ENCODE measurements at regions not wholly inside any gene's neighbourhood (a gene's known extent, or its start where the extent isn't known, plus 50 kb on each side); places are given as distances from the start of the nearest gene placed in this dataset.

GRCh38 chr6:21856456-21856825 lies 262.9 kb downstream of the SOX4 start:
- H3K4me3 ChIP-seq (ENCODE audit: control insufficient read depth in 2 of 3, extremely low read depth in 1 of 3, insufficient read depth in 2 of 3, low read depth in 1 of 3, low read length in 3 of 3) = peak overlapping the region in 1 of 3 experiments; percentile 35
- no peaks in the 10 kb centered on the region for H3K27me3 ChIP-seq (ENCODE audit: control insufficient read depth, extremely low read depth, insufficient read depth, low read length)
- H3K9me3 ChIP-seq (ENCODE audit: control insufficient read depth, low read depth, low read length) = no peaks in the 10 kb centered on the region
- peak overlapping the region; percentile 76 for H3K4me2 ChIP-seq (ENCODE audit: control insufficient read depth, extremely low read depth, insufficient read depth, low read depth, low read length)
- FAIRE-seq (no peak), DNase-seq (ENCODE audit: low read depth, low spot score) (peak; percentile 69)
- peak overlapping the region; percentile 93 for H3K27ac ChIP-seq (ENCODE audit: control insufficient read depth, insufficient read depth, low read length)
- no peaks in the 10 kb centered on the region for H4K20me1 ChIP-seq (ENCODE audit: control insufficient read depth, extremely low read depth, insufficient read depth, low read length)
- no peaks in the 10 kb centered on the region for H3K79me2 ChIP-seq (ENCODE audit: control insufficient read depth, insufficient read depth, low read length)
- H3K9me1 ChIP-seq (ENCODE audit: control insufficient read depth, extremely low read depth, insufficient read depth, low read length) = no peaks in the 10 kb centered on the region
- H3K36me3 ChIP-seq (ENCODE audit: control insufficient read depth in 2 of 2, extremely low read depth in 1 of 2, insufficient read depth in 2 of 2, low read length in 2 of 2) = no peaks in the 10 kb centered on the region
- TF ChIP-seq EZH2 (IDR thresholded peaks at IDR 0.05; ENCODE audit: low read length) = no peak
- TF ChIP-seq, protein P1, sequence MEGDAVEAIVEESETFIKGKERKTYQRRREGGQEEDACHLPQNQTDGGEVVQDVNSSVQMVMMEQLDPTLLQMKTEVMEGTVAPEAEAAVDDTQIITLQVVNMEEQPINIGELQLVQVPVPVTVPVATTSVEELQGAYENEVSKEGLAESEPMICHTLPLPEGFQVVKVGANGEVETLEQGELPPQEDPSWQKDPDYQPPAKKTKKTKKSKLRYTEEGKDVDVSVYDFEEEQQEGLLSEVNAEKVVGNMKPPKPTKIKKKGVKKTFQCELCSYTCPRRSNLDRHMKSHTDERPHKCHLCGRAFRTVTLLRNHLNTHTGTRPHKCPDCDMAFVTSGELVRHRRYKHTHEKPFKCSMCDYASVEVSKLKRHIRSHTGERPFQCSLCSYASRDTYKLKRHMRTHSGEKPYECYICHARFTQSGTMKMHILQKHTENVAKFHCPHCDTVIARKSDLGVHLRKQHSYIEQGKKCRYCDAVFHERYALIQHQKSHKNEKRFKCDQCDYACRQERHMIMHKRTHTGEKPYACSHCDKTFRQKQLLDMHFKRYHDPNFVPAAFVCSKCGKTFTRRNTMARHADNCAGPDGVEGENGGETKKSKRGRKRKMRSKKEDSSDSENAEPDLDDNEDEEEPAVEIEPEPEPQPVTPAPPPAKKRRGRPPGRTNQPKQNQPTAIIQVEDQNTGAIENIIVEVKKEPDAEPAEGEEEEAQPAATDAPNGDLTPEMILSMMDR (optimal IDR thresholded peaks at IDR 0.05 in 1 of 3, IDR thresholded peaks at IDR 0.05 in 1 of 3, conservative IDR thresholded peaks at IDR 0.05 in 1 of 3; ENCODE audit: extremely low read depth in 1 of 3, insufficient read depth in 2 of 3, low read length in 3 of 3) = no peak
- peak overlapping the region; percentile 62 for H2AFZ ChIP-seq (ENCODE audit: control insufficient read depth, low read length)
- H3K9ac ChIP-seq (ENCODE audit: control insufficient read depth, extremely low read depth, insufficient read depth, low read length) = peak overlapping the region; percentile 63
- dilution Hi-C loops (cut with MboI; ENCODE audit: extremely low pct_ligation_motif_present, low sequenced_read_pairs) = no loop called here
- H3K4me1 ChIP-seq (ENCODE audit: control insufficient read depth, extremely low read depth, insufficient read depth, low read length) = peaks cover 18% of the 10 kb centered on the region

- H3K9me3 ChIP-seq (ENCODE audit: control insufficient read depth, low read depth, low read length) = no peaks in the 10 kb centered on the region
- peak overlapping the region; percentile 63 for H3K9ac ChIP-seq (ENCODE audit: control insufficient read depth, extremely low read depth, insufficient read depth, low read length)
- peak overlapping the region; percentile 76 for H3K4me2 ChIP-seq (ENCODE audit: control insufficient read depth, extremely low read depth, insufficient read depth, low read depth, low read length)
- H3K79me2 ChIP-seq (ENCODE audit: control insufficient read depth, insufficient read depth, low read length) = no peaks in the 10 kb centered on the region
- dilution Hi-C loops (cut with MboI; ENCODE audit: extremely low pct_ligation_motif_present, low sequenced_read_pairs) = no loop called here
- no peaks in the 10 kb centered on the region for H3K9me1 ChIP-seq (ENCODE audit: control insufficient read depth, extremely low read depth, insufficient read depth, low read length)
- no peaks in the 10 kb centered on the region for H4K20me1 ChIP-seq (ENCODE audit: control insufficient read depth, extremely low read depth, insufficient read depth, low read length)
- H3K27ac ChIP-seq (ENCODE audit: control insufficient read depth, insufficient read depth, low read length) = peak overlapping the region; percentile 93
- peak overlapping the region; percentile 31 for H2AFZ ChIP-seq (ENCODE audit: control insufficient read depth, low read length)
- FAIRE-seq (peak; percentile 85), DNase-seq (ENCODE audit: low read depth, low spot score) (no peak)
- H3K4me1 ChIP-seq (ENCODE audit: control insufficient read depth, extremely low read depth, insufficient read depth, low read length) = peaks cover 18% of the 10 kb centered on the region
- no peak for TF ChIP-seq EZH2 (IDR thresholded peaks at IDR 0.05; ENCODE audit: low read length)
- TF ChIP-seq, protein P1 (optimal IDR thresholded peaks at IDR 0.05 in 1 of 3, IDR thresholded peaks at IDR 0.05 in 1 of 3, conservative IDR thresholded peaks at IDR 0.05 in 1 of 3; ENCODE audit: extremely low read depth in 1 of 3, insufficient read depth in 2 of 3, low read length in 3 of 3) = no peak
- no peaks in the 10 kb centered on the region for H3K27me3 ChIP-seq (ENCODE audit: control insufficient read depth, extremely low read depth, insufficient read depth, low read length)
- H3K36me3 ChIP-seq (ENCODE audit: control insufficient read depth in 2 of 2, extremely low read depth in 1 of 2, insufficient read depth in 2 of 2, low read length in 2 of 2) = no peaks in the 10 kb centered on the region
- H3K4me3 ChIP-seq (ENCODE audit: control insufficient read depth in 2 of 3, extremely low read depth in 1 of 3, insufficient read depth in 2 of 3, low read depth in 1 of 3, low read length in 3 of 3) = no peak overlapping the region
Measured at GRCh38 chr6:21856844-21857243, 263.3 kb downstream of the SOX4 start.

Measured in keratinocyte (primary cell).